SJCRH30 (cell line): ENCODE measurements at regions not wholly inside any gene's neighbourhood (a gene's known extent, or its start where the extent isn't known, plus 50 kb on each side); places are given as distances from the start of the nearest gene placed in this dataset.

Experiments
- DNase-seq, 2 experiments: peaks; one replicate each; pipeline ENCODE4 v3.0.0-alpha.2; 2015 to 2020
- H3K27ac ChIP-seq: fragments of 250-450 bp; sonication (Bioruptor Pico); 2 replicates; pipeline ENCODE4 v1.5.1; 2020; ENCODE audit warnings: mild to moderate bottlenecking, moderate library complexity
- H3K27me3 ChIP-seq: fragments of 250-450 bp; sonication (Bioruptor Pico); 2 replicates; pipeline ENCODE4 v1.5.1; 2020; ENCODE audit warnings: mild to moderate bottlenecking, moderate library complexity
- H3K36me3 ChIP-seq: fragments of 250-450 bp; sonication (Bioruptor Pico); 2 replicates; pipeline ENCODE4 v1.5.1; 2020; ENCODE audit warnings: mild to moderate bottlenecking, moderate library complexity
- H3K4me1 ChIP-seq: fragments of 250-450 bp; sonication (Bioruptor Pico); 2 replicates; pipeline ENCODE4 v1.5.1; 2020; ENCODE audit warnings: mild to moderate bottlenecking, moderate library complexity
- H3K4me3 ChIP-seq: fragments of 250-450 bp; sonication (Bioruptor Pico); 2 replicates; pipeline ENCODE4 v1.5.1; 2020; ENCODE audit warnings: mild to moderate bottlenecking, moderate library complexity
- H3K9me3 ChIP-seq: fragments of 250-450 bp; sonication (Bioruptor Pico); replicated peaks from 2 replicates; pipeline ENCODE4 v1.5.1; 2020; ENCODE audit warnings: mild to moderate bottlenecking, moderate library complexity

DNA sequence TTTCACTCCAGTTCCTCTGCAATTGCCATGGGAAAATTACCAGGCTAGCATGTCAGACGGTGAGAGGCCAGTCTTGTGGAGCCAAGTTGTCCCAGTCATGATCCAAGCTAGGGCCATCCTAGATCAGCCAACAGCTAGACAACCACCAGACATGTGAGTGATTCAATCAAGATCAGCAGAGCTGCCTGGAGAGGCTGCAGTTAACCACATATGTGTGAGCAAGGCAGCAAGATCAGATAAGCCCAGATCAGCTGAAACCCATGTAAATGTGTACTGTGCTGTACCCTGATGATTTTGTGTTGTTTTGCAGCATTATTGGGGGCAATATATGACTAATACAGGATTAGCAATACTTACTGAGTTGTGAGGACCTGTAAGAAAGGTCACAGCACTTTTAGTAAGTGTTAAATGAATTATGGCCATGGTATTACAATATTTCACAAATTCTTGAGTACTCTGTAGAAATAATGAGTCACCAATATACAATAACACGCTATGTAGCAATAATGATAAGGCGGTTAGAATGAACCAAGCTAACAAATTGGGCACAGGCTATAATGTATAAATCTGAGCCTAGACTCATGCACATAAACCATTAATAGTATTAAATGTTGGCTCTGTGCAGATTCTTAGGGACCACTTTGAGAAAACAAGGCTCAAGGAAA lies 91.4 kb downstream of the SUDS3 start:
- H3K27ac ChIP-seq = no peak overlapping the region
- H3K27me3 ChIP-seq = no peaks in the 10 kb centered on the region
- H3K4me1 ChIP-seq = no peaks in the 10 kb centered on the region
- H3K4me3 ChIP-seq = no peak overlapping the region
- DNase-seq = no peak
- no peaks in the 10 kb centered on the region for H3K9me3 ChIP-seq
- no peaks in the 10 kb centered on the region for H3K36me3 ChIP-seq

GRCh38 chr12:118472940-118473339 lies 96.6 kb downstream of the SUDS3 start:
- no peaks in the 10 kb centered on the region for H3K4me1 ChIP-seq
- H3K9me3 ChIP-seq = no peaks in the 10 kb centered on the region
- H3K36me3 ChIP-seq = no peaks in the 10 kb centered on the region
- no peak overlapping the region for H3K27ac ChIP-seq
- no peak for DNase-seq
- no peaks in the 10 kb centered on the region for H3K27me3 ChIP-seq
- no peak overlapping the region for H3K4me3 ChIP-seq

DNA sequence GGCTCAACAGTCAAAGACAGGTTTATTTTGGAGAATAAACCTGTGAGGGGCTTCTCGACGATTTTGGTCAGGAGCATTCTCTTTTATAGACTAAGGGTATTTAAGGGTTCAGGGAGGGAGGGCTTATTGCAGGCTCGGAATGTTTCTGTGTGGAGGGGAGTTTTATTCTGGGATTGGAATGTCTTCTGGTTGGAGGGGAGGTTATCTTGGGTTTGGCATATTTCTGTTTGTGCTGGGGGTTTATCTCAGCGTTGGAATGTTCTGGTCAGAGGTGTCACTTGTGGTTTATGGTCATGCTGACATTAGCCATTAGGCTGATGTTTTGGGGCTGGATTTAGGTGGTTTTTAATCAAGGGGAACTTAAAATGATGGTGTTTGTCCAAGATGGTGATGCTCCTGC lies 103.9 kb downstream of the SUDS3 start:
- Histone ChIP-seq H3K4me1 (no peaks in the 10 kb centered on the region), H3K9me3 (no peaks in the 10 kb centered on the region), H3K27me3 (no peaks in the 10 kb centered on the region), H3K4me3 (no peak overlapping the region), H3K27ac (no peak overlapping the region), H3K36me3 (no peaks in the 10 kb centered on the region)
- no peak for DNase-seq

- H3K4me3 ChIP-seq = no peak overlapping the region
- H3K27me3 ChIP-seq = no peaks in the 10 kb centered on the region
- no peak overlapping the region for H3K27ac ChIP-seq
- H3K4me1 ChIP-seq = no peaks in the 10 kb centered on the region
- no peaks in the 10 kb centered on the region for H3K9me3 ChIP-seq
- no peak for DNase-seq
- H3K36me3 ChIP-seq = no peaks in the 10 kb centered on the region
These were observed 111.7 kb downstream of the SUDS3 start for GRCh38 chr12:118488034-118488433.

DNA sequence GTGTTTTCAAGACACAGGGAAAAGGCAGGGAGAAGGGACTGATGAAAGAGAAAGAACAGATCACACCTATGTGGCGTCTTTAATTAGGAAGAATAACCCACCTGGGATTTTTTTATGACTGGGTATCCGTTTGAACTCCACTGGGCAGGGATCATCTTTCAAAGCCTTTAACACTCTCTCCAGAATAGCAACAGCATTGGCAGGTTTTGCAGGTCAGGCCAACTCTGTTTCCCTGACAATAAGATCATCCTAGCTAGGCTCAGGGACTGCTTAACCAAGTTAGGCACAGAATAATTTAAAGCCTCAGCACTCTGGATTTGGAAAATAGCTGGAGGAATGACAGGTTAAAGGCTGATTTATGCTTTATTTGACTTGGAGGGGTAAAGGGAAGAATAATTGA lies 117.6 kb downstream of the SUDS3 start:
- no peak overlapping the region for H3K27ac ChIP-seq
- no peaks in the 10 kb centered on the region for H3K4me1 ChIP-seq
- no peak overlapping the region for H3K4me3 ChIP-seq
- H3K9me3 ChIP-seq = no peaks in the 10 kb centered on the region
- DNase-seq = no peak
- no peaks in the 10 kb centered on the region for H3K36me3 ChIP-seq
- no peaks in the 10 kb centered on the region for H3K27me3 ChIP-seq

DNA sequence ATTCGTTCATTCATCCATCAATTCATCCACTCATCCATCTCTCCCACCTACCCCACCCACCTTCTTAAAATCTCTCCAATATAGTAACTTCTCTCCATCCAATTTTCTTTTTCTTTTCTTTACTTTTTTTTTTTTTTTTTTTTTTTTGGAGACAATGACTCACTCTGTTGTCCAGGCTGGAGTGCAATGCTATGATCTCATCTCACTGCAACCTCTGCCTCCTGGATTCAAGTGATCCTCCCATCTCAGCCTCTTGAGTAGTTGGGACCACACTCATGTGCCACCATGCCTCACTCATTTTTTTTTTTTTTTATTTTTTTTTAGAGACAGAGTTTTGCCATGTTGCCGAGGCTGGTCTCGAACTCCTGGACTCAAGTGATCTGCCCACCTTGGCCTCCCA lies 118.4 kb downstream of the SUDS3 start:
- Histone ChIP-seq H3K36me3 (no peaks in the 10 kb centered on the region), H3K4me3 (no peak overlapping the region), H3K4me1 (no peaks in the 10 kb centered on the region), H3K9me3 (no peaks in the 10 kb centered on the region), H3K27ac (no peak overlapping the region), H3K27me3 (no peaks in the 10 kb centered on the region)
- DNase-seq = no peak

- Histone ChIP-seq H3K9me3 (no peaks in the 10 kb centered on the region), H3K36me3 (no peaks in the 10 kb centered on the region), H3K4me1 (no peaks in the 10 kb centered on the region), H3K27ac (no peak overlapping the region), H3K27me3 (no peaks in the 10 kb centered on the region), H3K4me3 (no peak overlapping the region)
- no peak for DNase-seq
These were observed 118.9 kb downstream of the SUDS3 start for GRCh38 chr12:118495296-118495695.

- H3K4me3 ChIP-seq = no peak overlapping the region
- H3K4me1 ChIP-seq = no peaks in the 10 kb centered on the region
- H3K36me3 ChIP-seq = no peaks in the 10 kb centered on the region
- no peak for DNase-seq
- H3K27ac ChIP-seq = no peak overlapping the region
- no peaks in the 10 kb centered on the region for H3K9me3 ChIP-seq
- no peaks in the 10 kb centered on the region for H3K27me3 ChIP-seq
These were observed 121.8 kb downstream of the SUDS3 start for GRCh38 chr12:118498171-118498570.

- no peak for DNase-seq
- H3K9me3 ChIP-seq = no peaks in the 10 kb centered on the region
- no peak overlapping the region for H3K4me3 ChIP-seq
- no peaks in the 10 kb centered on the region for H3K36me3 ChIP-seq
- H3K27ac ChIP-seq = no peak overlapping the region
- no peaks in the 10 kb centered on the region for H3K4me1 ChIP-seq
- no peaks in the 10 kb centered on the region for H3K27me3 ChIP-seq
These were observed 123.9 kb downstream of the SUDS3 start for GRCh38 chr12:118500299-118500698.

- no peaks in the 10 kb centered on the region for H3K36me3 ChIP-seq
- H3K27me3 ChIP-seq = no peaks in the 10 kb centered on the region
- H3K27ac ChIP-seq = no peak overlapping the region
- no peak overlapping the region for H3K4me3 ChIP-seq
- DNase-seq = no peak
- H3K4me1 ChIP-seq = no peaks in the 10 kb centered on the region
- no peaks in the 10 kb centered on the region for H3K9me3 ChIP-seq
These were observed 125.1 kb downstream of the SUDS3 start for GRCh38 chr12:118501489-118501888.

- H3K4me3 ChIP-seq = no peak overlapping the region
- H3K36me3 ChIP-seq = no peaks in the 10 kb centered on the region
- no peak overlapping the region for H3K27ac ChIP-seq
- no peak for DNase-seq
- H3K27me3 ChIP-seq = no peaks in the 10 kb centered on the region
- H3K9me3 ChIP-seq = no peaks in the 10 kb centered on the region
- H3K4me1 ChIP-seq = no peaks in the 10 kb centered on the region
These were observed 127.1 kb downstream of the SUDS3 start for GRCh38 chr12:118503476-118503875.

GRCh38 chr12:118512669-118513068 lies 136.3 kb downstream of the SUDS3 start:
- H3K27ac ChIP-seq = no peak overlapping the region
- no peaks in the 10 kb centered on the region for H3K9me3 ChIP-seq
- no peaks in the 10 kb centered on the region for H3K27me3 ChIP-seq
- DNase-seq = no peak
- H3K36me3 ChIP-seq = no peaks in the 10 kb centered on the region
- H3K4me3 ChIP-seq = no peak overlapping the region
- no peaks in the 10 kb centered on the region for H3K4me1 ChIP-seq

- H3K4me3 ChIP-seq = no peak overlapping the region
- H3K27me3 ChIP-seq = no peaks in the 10 kb centered on the region
- no peaks in the 10 kb centered on the region for H3K9me3 ChIP-seq
- no peaks in the 10 kb centered on the region for H3K4me1 ChIP-seq
- DNase-seq = no peak
- H3K27ac ChIP-seq = no peak overlapping the region
- H3K36me3 ChIP-seq = no peaks in the 10 kb centered on the region
These were observed 137.3 kb downstream of the SUDS3 start for GRCh38 chr12:118513611-118514010.

DNA sequence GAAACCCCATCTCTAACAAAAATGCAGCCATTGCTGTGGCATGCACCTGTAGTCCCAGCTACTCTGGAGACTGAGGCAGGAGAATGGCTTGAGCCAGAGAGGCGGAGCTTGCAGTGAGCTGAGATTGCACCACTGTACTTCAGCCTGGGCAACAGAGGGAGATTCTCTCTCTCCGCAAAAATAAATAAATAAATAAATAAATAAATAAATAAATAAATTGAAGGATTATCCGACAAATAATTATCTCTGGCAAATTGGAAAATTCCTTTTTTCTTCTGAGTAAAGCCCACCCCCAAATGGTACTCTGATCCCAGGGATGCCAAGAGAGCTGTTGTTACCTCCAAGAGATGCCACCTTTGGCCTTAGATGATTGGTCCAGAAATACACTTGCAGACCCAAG lies 137.9 kb downstream of the SUDS3 start:
- DNase-seq = no peak
- H3K9me3 ChIP-seq = no peaks in the 10 kb centered on the region
- H3K27ac ChIP-seq = no peak overlapping the region
- H3K36me3 ChIP-seq = no peaks in the 10 kb centered on the region
- no peaks in the 10 kb centered on the region for H3K27me3 ChIP-seq
- H3K4me1 ChIP-seq = no peaks in the 10 kb centered on the region
- no peak overlapping the region for H3K4me3 ChIP-seq

- H3K36me3 ChIP-seq = no peaks in the 10 kb centered on the region
- H3K4me1 ChIP-seq = no peaks in the 10 kb centered on the region
- no peaks in the 10 kb centered on the region for H3K9me3 ChIP-seq
- no peak for DNase-seq
- no peak overlapping the region for H3K4me3 ChIP-seq
- no peaks in the 10 kb centered on the region for H3K27me3 ChIP-seq
- H3K27ac ChIP-seq = no peak overlapping the region
These were observed 144.1 kb downstream of the SUDS3 start for GRCh38 chr12:118520214-118521035.

- no peaks in the 10 kb centered on the region for H3K36me3 ChIP-seq
- no peak overlapping the region for H3K27ac ChIP-seq
- no peak for DNase-seq
- no peaks in the 10 kb centered on the region for H3K4me1 ChIP-seq
- no peak overlapping the region for H3K4me3 ChIP-seq
- H3K9me3 ChIP-seq = no peaks in the 10 kb centered on the region
- H3K27me3 ChIP-seq = no peaks in the 10 kb centered on the region
These were observed 144.6 kb downstream of the SUDS3 start for GRCh38 chr12:118521036-118521370.
